MM.1S (cell line): ENCODE measurements at regions not wholly inside any gene's neighbourhood (a gene's known extent, or its start where the extent isn't known, plus 50 kb on each side); places are given as distances from the start of the nearest gene placed in this dataset.

Experiments
- EZH2 ChIP-seq: fragments of 300-600 bp; sonication (generic); optimal IDR thresholded peaks from 2 replicates; pipeline ENCODE3; 2017; ENCODE audit warnings: low read depth, mild to moderate bottlenecking, antibody characterized with exemption, low read length, mixed read lengths
- TF ChIP-seq, protein P1 (sequence below): fragments of 300-600 bp; sonication (generic); IDR thresholded peaks from 2 replicates; pipeline ENCODE4 v1.5.1; 2016; ENCODE audit warnings: antibody characterized with exemption, low read length, mixed read lengths

DNA sequence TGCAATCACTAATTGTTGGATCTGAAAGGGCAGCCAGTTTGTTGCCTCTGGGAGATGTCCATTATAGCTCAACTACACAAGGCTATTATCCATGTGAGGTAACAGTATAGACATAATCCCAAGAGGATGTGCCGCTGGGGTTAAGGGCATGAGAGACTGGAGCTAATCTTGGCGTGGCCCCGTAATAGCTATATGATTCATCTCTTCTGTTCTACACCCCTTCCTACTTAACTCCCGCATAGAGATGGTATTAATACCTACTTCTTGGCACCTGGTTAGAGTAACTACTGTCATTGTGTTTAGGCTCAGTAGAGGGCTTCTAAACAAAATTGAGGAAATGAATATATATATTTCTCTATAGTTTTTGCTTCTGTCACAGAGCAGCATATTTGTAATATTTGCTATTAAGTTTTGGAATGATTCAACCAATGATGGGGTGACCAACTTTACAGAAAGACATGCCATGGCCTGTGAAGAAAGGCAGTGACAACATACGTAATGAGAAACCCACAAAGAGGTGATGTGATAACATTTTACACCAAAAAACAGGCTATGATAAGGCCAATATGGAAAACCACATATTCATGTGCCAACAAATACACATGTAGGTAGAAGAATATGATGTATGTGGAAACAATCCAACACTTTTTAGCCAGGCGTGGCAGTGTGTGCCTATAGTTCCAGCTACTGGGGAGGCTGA lies 76.8 kb upstream of the DPH6 start:
- no peak for TF ChIP-seq EZH2
- TF ChIP-seq, protein P1, sequence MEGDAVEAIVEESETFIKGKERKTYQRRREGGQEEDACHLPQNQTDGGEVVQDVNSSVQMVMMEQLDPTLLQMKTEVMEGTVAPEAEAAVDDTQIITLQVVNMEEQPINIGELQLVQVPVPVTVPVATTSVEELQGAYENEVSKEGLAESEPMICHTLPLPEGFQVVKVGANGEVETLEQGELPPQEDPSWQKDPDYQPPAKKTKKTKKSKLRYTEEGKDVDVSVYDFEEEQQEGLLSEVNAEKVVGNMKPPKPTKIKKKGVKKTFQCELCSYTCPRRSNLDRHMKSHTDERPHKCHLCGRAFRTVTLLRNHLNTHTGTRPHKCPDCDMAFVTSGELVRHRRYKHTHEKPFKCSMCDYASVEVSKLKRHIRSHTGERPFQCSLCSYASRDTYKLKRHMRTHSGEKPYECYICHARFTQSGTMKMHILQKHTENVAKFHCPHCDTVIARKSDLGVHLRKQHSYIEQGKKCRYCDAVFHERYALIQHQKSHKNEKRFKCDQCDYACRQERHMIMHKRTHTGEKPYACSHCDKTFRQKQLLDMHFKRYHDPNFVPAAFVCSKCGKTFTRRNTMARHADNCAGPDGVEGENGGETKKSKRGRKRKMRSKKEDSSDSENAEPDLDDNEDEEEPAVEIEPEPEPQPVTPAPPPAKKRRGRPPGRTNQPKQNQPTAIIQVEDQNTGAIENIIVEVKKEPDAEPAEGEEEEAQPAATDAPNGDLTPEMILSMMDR, result no peak
